Neural progenitor cell (in vitro differentiated cells): ENCODE measurements at regions not wholly inside any gene's neighbourhood (a gene's known extent, or its start where the extent isn't known, plus 50 kb on each side); places are given as distances from the start of the nearest gene placed in this dataset.

ENCODE experiments used
- DNase-seq: peaks from one replicate; pipeline ENCODE4 v3.0.0-alpha.2; 2016; ENCODE audit warnings: low spot score
- H2AFZ ChIP-seq: fragments of 200-600 bp; sonication (generic); replicated peaks from 2 replicates; pipeline ENCODE4 v1.6.1; 2016; ENCODE audit warnings: antibody characterized with exemption
- H3F3A ChIP-seq: fragments of 200-600 bp; sonication (generic); 2 replicates; pipeline ENCODE4 v1.6.1; 2016; ENCODE audit warnings: antibody characterized with exemption, low read depth
- H3K27ac ChIP-seq: fragments of 200-600 bp; sonication (generic); 2 replicates; pipeline ENCODE4 v1.5.1; 2016; ENCODE audit warnings: mild to moderate bottlenecking
- H3K27me3 ChIP-seq: fragments of 200-600 bp; sonication (generic); 2 replicates; pipeline ENCODE4 v1.6.1; 2016; ENCODE audit warnings: mild to moderate bottlenecking, moderate library complexity
- H3K36me3 ChIP-seq: fragments of 200-600 bp; sonication (generic); 2 replicates; pipeline ENCODE4 v1.5.1; 2016
- H3K4me1 ChIP-seq: fragments of 200-600 bp; sonication (generic); 2 replicates; pipeline ENCODE4 v1.6.1; 2016; ENCODE audit warnings: mixed run types
- H3K4me2 ChIP-seq: fragments of 200-600 bp; sonication (generic); 2 replicates; pipeline ENCODE4 v1.6.1; 2016
- H3K4me3 ChIP-seq: fragments of 200-600 bp; sonication (generic); 2 replicates; pipeline ENCODE4 v1.5.1; 2016
- H3K79me2 ChIP-seq: fragments of 200-600 bp; sonication (generic); 2 replicates; pipeline ENCODE4 v1.6.1; 2016; ENCODE audit warnings: low read depth
- H3K9ac ChIP-seq: fragments of 200-600 bp; sonication (generic); 2 replicates; pipeline ENCODE4 v1.6.1; 2016
- H3K9me3 ChIP-seq: fragments of 200-600 bp; sonication (generic); 2 replicates; pipeline ENCODE4 v1.5.1; 2016; ENCODE audit warnings: low read depth
- H4K20me1 ChIP-seq: fragments of 200-600 bp; sonication (generic); 2 replicates; pipeline ENCODE4 v1.6.1; 2016; ENCODE audit warnings: low read depth
- H3K27ac Mint-ChIP-seq: 3 replicates; pipeline ENCODE4 v1.8.0; 2021; ENCODE audit warnings: mixed read lengths
- H3K27me3 Mint-ChIP-seq: 2 replicates; pipeline ENCODE4 v1.8.0; 2022; ENCODE audit warnings: low read depth, mild to moderate bottlenecking, inconsistent platforms, moderate library complexity, mixed read lengths; ENCODE audit not compliant: insufficient read depth
- H3K36me3 Mint-ChIP-seq: 3 replicates; pipeline ENCODE4 v1.8.0; 2021; ENCODE audit warnings: mixed read lengths
- H3K4me1 Mint-ChIP-seq: 3 replicates; pipeline ENCODE4 v1.8.0; 2021; ENCODE audit warnings: mixed read lengths
- H3K4me3 Mint-ChIP-seq: 3 replicates; pipeline ENCODE4 v1.8.0; 2021; ENCODE audit warnings: mild to moderate bottlenecking, moderate library complexity, mixed read lengths
- H3K9me3 Mint-ChIP-seq: 3 replicates; pipeline ENCODE4 v1.8.0; 2020; ENCODE audit warnings: mixed read lengths
- EZH2 ChIP-seq: fragments of 200-600 bp; sonication (generic); IDR thresholded peaks from 2 replicates; pipeline ENCODE4 v1.6.1; 2017; ENCODE audit warnings: antibody characterized with exemption, mild to moderate bottlenecking, moderate library complexity
- EZH2phosphoT487 ChIP-seq: fragments of 200-600 bp; sonication (generic); IDR thresholded peaks from 2 replicates; pipeline ENCODE4 v1.6.1; 2017; ENCODE audit warnings: antibody characterized with exemption
- TF ChIP-seq, protein P1 (sequence below): fragments of 200-600 bp; sonication (generic); IDR thresholded peaks from 2 replicates; pipeline ENCODE4 v1.5.1; 2017; ENCODE audit warnings: antibody characterized with exemption, mild to moderate bottlenecking

DNA sequence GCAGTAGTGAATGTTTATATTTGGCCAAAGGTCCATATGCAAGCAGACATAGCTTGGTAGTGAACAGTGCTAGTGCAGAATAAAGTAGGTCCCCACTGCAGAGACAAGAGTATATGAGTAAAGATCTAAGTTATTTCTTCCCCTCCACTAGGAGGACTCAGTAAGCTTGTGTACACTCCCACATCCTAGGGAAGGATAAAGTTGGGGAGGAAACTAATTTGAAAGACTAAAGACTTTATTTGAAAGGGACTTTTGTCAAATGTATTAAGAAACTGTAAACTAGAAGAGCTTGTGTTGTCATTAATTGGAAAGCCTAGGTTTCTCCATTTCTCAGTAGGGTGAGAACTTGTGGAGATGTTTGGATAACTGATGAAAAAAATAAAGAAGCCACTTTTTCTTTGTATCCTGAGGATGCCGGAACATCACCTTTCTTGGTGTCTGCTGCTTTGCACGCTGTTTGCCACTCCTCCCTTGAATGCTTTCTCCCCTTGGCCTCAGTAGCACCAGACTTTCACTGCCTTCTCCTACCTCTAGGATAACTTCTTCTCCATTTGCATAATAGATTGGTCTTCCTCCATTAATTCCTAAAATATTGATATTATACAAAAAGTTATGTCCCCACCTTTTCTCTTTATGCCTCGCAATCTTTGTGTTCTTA is 329.0 kb downstream of the PARP8 start:
- no peaks in the 10 kb centered on the region for H3K36me3 ChIP-seq
- H3K9ac ChIP-seq, result no peak overlapping the region
- no peak overlapping the region for H3K27ac ChIP-seq
- no peaks in the 10 kb centered on the region for H3K27me3 ChIP-seq
- no peak overlapping the region for H2AFZ ChIP-seq
- H3K4me2 ChIP-seq, result no peak overlapping the region
- H3K27ac Mint-ChIP-seq, result no peak overlapping the region
- no peaks in the 10 kb centered on the region for H3K36me3 Mint-ChIP-seq
- no peak for DNase-seq
- H3K4me3 ChIP-seq, result no peak overlapping the region
- no peak overlapping the region for H3K4me3 Mint-ChIP-seq
- peaks cover 3% of the 10 kb centered on the region for H3K27me3 Mint-ChIP-seq
- TF ChIP-seq EZH2phosphoT487, result no peak
- TF ChIP-seq EZH2, result no peak
- TF ChIP-seq, protein P1, sequence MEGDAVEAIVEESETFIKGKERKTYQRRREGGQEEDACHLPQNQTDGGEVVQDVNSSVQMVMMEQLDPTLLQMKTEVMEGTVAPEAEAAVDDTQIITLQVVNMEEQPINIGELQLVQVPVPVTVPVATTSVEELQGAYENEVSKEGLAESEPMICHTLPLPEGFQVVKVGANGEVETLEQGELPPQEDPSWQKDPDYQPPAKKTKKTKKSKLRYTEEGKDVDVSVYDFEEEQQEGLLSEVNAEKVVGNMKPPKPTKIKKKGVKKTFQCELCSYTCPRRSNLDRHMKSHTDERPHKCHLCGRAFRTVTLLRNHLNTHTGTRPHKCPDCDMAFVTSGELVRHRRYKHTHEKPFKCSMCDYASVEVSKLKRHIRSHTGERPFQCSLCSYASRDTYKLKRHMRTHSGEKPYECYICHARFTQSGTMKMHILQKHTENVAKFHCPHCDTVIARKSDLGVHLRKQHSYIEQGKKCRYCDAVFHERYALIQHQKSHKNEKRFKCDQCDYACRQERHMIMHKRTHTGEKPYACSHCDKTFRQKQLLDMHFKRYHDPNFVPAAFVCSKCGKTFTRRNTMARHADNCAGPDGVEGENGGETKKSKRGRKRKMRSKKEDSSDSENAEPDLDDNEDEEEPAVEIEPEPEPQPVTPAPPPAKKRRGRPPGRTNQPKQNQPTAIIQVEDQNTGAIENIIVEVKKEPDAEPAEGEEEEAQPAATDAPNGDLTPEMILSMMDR, result peak; percentile 32
- no peaks in the 10 kb centered on the region for H4K20me1 ChIP-seq
- H3F3A ChIP-seq, result no peaks in the 10 kb centered on the region
- peaks cover 14% of the 10 kb centered on the region for H3K4me1 ChIP-seq
- H3K79me2 ChIP-seq, result no peaks in the 10 kb centered on the region
- H3K9me3 Mint-ChIP-seq, result no peaks in the 10 kb centered on the region
- no peaks in the 10 kb centered on the region for H3K9me3 ChIP-seq
- H3K4me1 Mint-ChIP-seq, result no peaks in the 10 kb centered on the region

- no peak overlapping the region for H2AFZ ChIP-seq
- no peaks in the 10 kb centered on the region for H4K20me1 ChIP-seq
- peaks cover 5% of the 10 kb centered on the region for H3K4me1 ChIP-seq
- H3K79me2 ChIP-seq, result no peaks in the 10 kb centered on the region
- Mint-ChIP-seq H3K36me3 (no peaks in the 10 kb centered on the region), H3K27me3 (no peaks in the 10 kb centered on the region), H3K4me3 (no peak overlapping the region), H3K9me3 (no peaks in the 10 kb centered on the region), H3K27ac (no peak overlapping the region), H3K4me1 (peaks cover 7% of the 10 kb centered on the region)
- no peak overlapping the region for H3K4me3 ChIP-seq
- no peaks in the 10 kb centered on the region for H3K9me3 ChIP-seq
- no peaks in the 10 kb centered on the region for H3F3A ChIP-seq
- H3K9ac ChIP-seq, result no peak overlapping the region
- H3K36me3 ChIP-seq, result no peaks in the 10 kb centered on the region
- no peak overlapping the region for H3K27ac ChIP-seq
- TF ChIP-seq, protein P1, result no peak
- no peak for TF ChIP-seq EZH2
- TF ChIP-seq EZH2phosphoT487, result no peak
- no peak overlapping the region for H3K4me2 ChIP-seq
- no peak for DNase-seq
- no peaks in the 10 kb centered on the region for H3K27me3 ChIP-seq
These were observed 334.9 kb downstream of the PARP8 start for GRCh38 chr5:51001227-51001923.

GRCh38 chr5:51002368-51002767 is 335.9 kb downstream of the PARP8 start:
- Histone ChIP-seq H3K9ac (no peak overlapping the region), H3K36me3 (no peaks in the 10 kb centered on the region), H3K4me1 (peaks cover 5% of the 10 kb centered on the region), H3K9me3 (no peaks in the 10 kb centered on the region), H3K27me3 (no peaks in the 10 kb centered on the region), H3K79me2 (no peaks in the 10 kb centered on the region), H2AFZ (no peak overlapping the region), H4K20me1 (no peaks in the 10 kb centered on the region), H3K4me3 (no peak overlapping the region), H3K27ac (no peak overlapping the region), H3K4me2 (no peak overlapping the region), H3F3A (no peaks in the 10 kb centered on the region)
- H3K27me3 Mint-ChIP-seq, result no peaks in the 10 kb centered on the region
- TF ChIP-seq EZH2phosphoT487, result no peak
- no peak for TF ChIP-seq EZH2
- TF ChIP-seq, protein P1, result no peak
- peaks cover 7% of the 10 kb centered on the region for H3K4me1 Mint-ChIP-seq
- DNase-seq, result no peak
- no peak overlapping the region for H3K4me3 Mint-ChIP-seq
- no peaks in the 10 kb centered on the region for H3K9me3 Mint-ChIP-seq
- H3K27ac Mint-ChIP-seq, result no peak overlapping the region
- H3K36me3 Mint-ChIP-seq, result no peaks in the 10 kb centered on the region
